Mesendoderm (in vitro differentiated cells): ENCODE measurements at regions not wholly inside any gene's neighbourhood (a gene's known extent, or its start where the extent isn't known, plus 50 kb on each side); places are given as distances from the start of the nearest gene placed in this dataset.

Experiments
- DNase-seq: peaks from one replicate; pipeline ENCODE4 v3.0.0; 2013
- H2AK5ac ChIP-seq: 2 replicates; pipeline ENCODE4 v1.6.1; 2013; ENCODE audit warnings: low read length, inconsistent platforms
- H2BK120ac ChIP-seq: 2 replicates; pipeline ENCODE4 v1.6.1; 2013; ENCODE audit warnings: low read depth, mild to moderate bottlenecking, low read length, moderate library complexity, mixed read lengths
- H2BK15ac ChIP-seq: replicated peaks from 2 replicates; pipeline ENCODE4 v1.6.1; 2013; ENCODE audit warnings: low read depth, mild to moderate bottlenecking, moderate library complexity
- H2BK5ac ChIP-seq: 2 replicates; pipeline ENCODE4 v1.6.1; 2013; ENCODE audit warnings: low read length, inconsistent platforms
- H3K18ac ChIP-seq: 2 replicates; pipeline ENCODE4 v1.6.1; 2013; ENCODE audit warnings: mild to moderate bottlenecking, low read length, mixed read lengths
- H3K23ac ChIP-seq: one replicate; pipeline ENCODE4 v1.6.1; 2013; ENCODE audit warnings: low read length
- H3K27ac ChIP-seq: 2 replicates; pipeline ENCODE4 v1.5.1; 2013; ENCODE audit warnings: low read depth, mild to moderate bottlenecking, inconsistent platforms, low read length, moderate library complexity
- H3K27me3 ChIP-seq: 2 replicates; pipeline ENCODE4 v1.6.1; 2013; ENCODE audit warnings: low read length, control low read depth, mild to moderate bottlenecking, inconsistent platforms; ENCODE audit not compliant: insufficient read depth, poor library complexity
- H3K36me3 ChIP-seq: 2 replicates; pipeline ENCODE4 v1.6.1; 2013; ENCODE audit warnings: low read length, inconsistent platforms; ENCODE audit not compliant: control insufficient read depth, insufficient read depth
- H3K4ac ChIP-seq: one replicate; pipeline ENCODE4 v1.6.1; 2013; ENCODE audit warnings: low read depth, mild to moderate bottlenecking, low read length, moderate library complexity
- H3K4me1 ChIP-seq: 2 replicates; pipeline ENCODE4 v1.6.1; 2013; ENCODE audit warnings: low read depth, low read length, inconsistent platforms; ENCODE audit not compliant: control insufficient read depth
- H3K4me2 ChIP-seq: 2 replicates; pipeline ENCODE4 v1.6.1; 2013; ENCODE audit warnings: low read length
- H3K4me3 ChIP-seq: 2 replicates; pipeline ENCODE4 v1.5.1; 2013; ENCODE audit warnings: mild to moderate bottlenecking, low read length
- H3K56ac ChIP-seq: one replicate; pipeline ENCODE4 v1.6.1; 2013; ENCODE audit warnings: low read length
- H3K79me1 ChIP-seq: 2 replicates; pipeline ENCODE4 v1.6.1; 2013; ENCODE audit warnings: low read length, inconsistent platforms
- H3K79me2 ChIP-seq: 2 replicates; pipeline ENCODE4 v1.6.1; 2013; ENCODE audit warnings: mild to moderate bottlenecking, low read length; ENCODE audit not compliant: control insufficient read depth, insufficient read depth
- H3K9ac ChIP-seq: 2 replicates; pipeline ENCODE4 v1.6.1; 2013; ENCODE audit warnings: low read length, inconsistent platforms
- H4K5ac ChIP-seq: one replicate; pipeline ENCODE4 v1.6.1; 2013; ENCODE audit warnings: low read length
- H4K8ac ChIP-seq: one replicate; pipeline ENCODE4 v1.6.1; 2013; ENCODE audit warnings: low read depth, mild to moderate bottlenecking, control low read depth, low read length, moderate library complexity
- WGBS: extraction: QIAGEN DNeasy Blood & Tissue Kit; methylation state at CpG from one replicate; pipeline ENCODE4 v1.1.7; 2013; ENCODE audit warnings: low lambda C conversion rate, missing lambda C conversion rate; ENCODE audit not compliant: insufficient coverage; ENCODE audit errors: extremely low coverage; 5-methylcytosine and 5-hydroxymethylcytosine counted together

- Histone ChIP-seq H3K4me1 (no peaks in the 10 kb centered on the region), H3K56ac (no peak overlapping the region), H2BK15ac (no peak overlapping the region), H3K4ac (no peak overlapping the region), H3K79me1 (no peaks in the 10 kb centered on the region), H3K23ac (no peak overlapping the region), H2BK120ac (no peak overlapping the region), H3K9ac (no peak overlapping the region), H4K8ac (no peak overlapping the region), H4K5ac (no peak overlapping the region), H3K36me3 (no peaks in the 10 kb centered on the region), H3K79me2 (no peaks in the 10 kb centered on the region), H3K18ac (no peak overlapping the region), H3K27me3 (no peaks in the 10 kb centered on the region), H3K4me3 (no peak overlapping the region), H2BK5ac (no peak overlapping the region), H2AK5ac (no peak overlapping the region), H3K27ac (no peak overlapping the region), H3K4me2 (no peak overlapping the region)
- no peak for DNase-seq
- no CpG with 5 or more reads among the region's 2 CpGs for WGBS
Measured at GRCh38 chr13:104953588-104953987, 1581.9 kb downstream of the EFNB2 start.

- no peak overlapping the region for H2AK5ac ChIP-seq
- H3K18ac ChIP-seq = no peak overlapping the region
- no peak overlapping the region for H3K9ac ChIP-seq
- DNase-seq = no peak
- no peak overlapping the region for H4K8ac ChIP-seq
- no peaks in the 10 kb centered on the region for H3K36me3 ChIP-seq
- no peak overlapping the region for H3K27ac ChIP-seq
- H3K56ac ChIP-seq = no peak overlapping the region
- H3K4me3 ChIP-seq = no peak overlapping the region
- H3K79me1 ChIP-seq = no peaks in the 10 kb centered on the region
- H3K4me1 ChIP-seq = no peaks in the 10 kb centered on the region
- no peak overlapping the region for H3K4me2 ChIP-seq
- whole genome bisulfite sequencing = 100% methylated on average over 2 of the region's 9 CpGs
- no peak overlapping the region for H2BK120ac ChIP-seq
- no peak overlapping the region for H2BK5ac ChIP-seq
- H4K5ac ChIP-seq = no peak overlapping the region
- no peaks in the 10 kb centered on the region for H3K79me2 ChIP-seq
- H2BK15ac ChIP-seq = no peak overlapping the region
- H3K23ac ChIP-seq = no peak overlapping the region
- H3K27me3 ChIP-seq = no peaks in the 10 kb centered on the region
- H3K4ac ChIP-seq = no peak overlapping the region
Measured at GRCh38 chr13:104949840-104950740, 1585.4 kb downstream of the EFNB2 start.

- Histone ChIP-seq H3K9ac (no peak overlapping the region), H3K27ac (no peak overlapping the region), H2AK5ac (no peak overlapping the region), H3K23ac (no peak overlapping the region), H4K5ac (no peak overlapping the region), H3K18ac (no peak overlapping the region), H4K8ac (no peak overlapping the region), H3K4me3 (no peak overlapping the region), H2BK15ac (no peak overlapping the region), H2BK120ac (no peak overlapping the region), H3K36me3 (no peaks in the 10 kb centered on the region), H3K56ac (no peak overlapping the region), H3K4me2 (no peak overlapping the region), H3K4me1 (no peaks in the 10 kb centered on the region), H2BK5ac (no peak overlapping the region), H3K4ac (no peak overlapping the region), H3K79me1 (no peaks in the 10 kb centered on the region), H3K79me2 (no peaks in the 10 kb centered on the region), H3K27me3 (no peaks in the 10 kb centered on the region)
- DNase-seq = no peak
- WGBS = no CpG with 5 or more reads among the region's 2 CpGs
Measured at GRCh38 chr13:104944176-104944575, 1591.3 kb downstream of the EFNB2 start.

GRCh38 chr13:104943331-104943730 is 1592.1 kb downstream of the EFNB2 start:
- Histone ChIP-seq H3K27me3 (no peaks in the 10 kb centered on the region), H2AK5ac (no peak overlapping the region), H4K8ac (no peak overlapping the region), H3K23ac (no peak overlapping the region), H3K18ac (no peak overlapping the region), H3K79me1 (no peaks in the 10 kb centered on the region), H3K4me3 (no peak overlapping the region), H3K4me2 (no peak overlapping the region), H4K5ac (no peak overlapping the region), H3K4ac (no peak overlapping the region), H2BK120ac (no peak overlapping the region), H3K4me1 (no peaks in the 10 kb centered on the region), H3K79me2 (no peaks in the 10 kb centered on the region), H3K36me3 (no peaks in the 10 kb centered on the region), H3K27ac (no peak overlapping the region), H3K56ac (no peak overlapping the region), H2BK5ac (no peak overlapping the region), H3K9ac (no peak overlapping the region), H2BK15ac (no peak overlapping the region)
- no CpG with 5 or more reads among the region's 3 CpGs for WGBS
- no peak for DNase-seq

- Histone ChIP-seq H2BK5ac (no peak overlapping the region), H3K4ac (no peak overlapping the region), H3K79me1 (no peaks in the 10 kb centered on the region), H3K79me2 (no peaks in the 10 kb centered on the region), H3K27ac (no peak overlapping the region), H3K4me1 (no peaks in the 10 kb centered on the region), H2BK15ac (no peak overlapping the region), H4K8ac (no peak overlapping the region), H3K18ac (no peak overlapping the region), H3K56ac (no peak overlapping the region), H3K4me3 (no peak overlapping the region), H3K4me2 (no peak overlapping the region), H3K27me3 (no peaks in the 10 kb centered on the region), H2BK120ac (no peak overlapping the region), H3K36me3 (no peaks in the 10 kb centered on the region), H2AK5ac (no peak overlapping the region), H3K9ac (no peak overlapping the region), H3K23ac (no peak overlapping the region), H4K5ac (no peak overlapping the region)
- peak; percentile 8 for DNase-seq
- no CpG with 5 or more reads among the region's 7 CpGs for WGBS
Measured at GRCh38 chr13:104937881-104938280, 1597.6 kb downstream of the EFNB2 start.

- Histone ChIP-seq H3K79me2 (no peaks in the 10 kb centered on the region), H3K23ac (no peak overlapping the region), H3K36me3 (no peaks in the 10 kb centered on the region), H3K79me1 (no peaks in the 10 kb centered on the region), H3K56ac (no peak overlapping the region), H3K4ac (no peak overlapping the region), H3K4me3 (no peak overlapping the region), H2AK5ac (no peak overlapping the region), H3K9ac (no peak overlapping the region), H2BK15ac (no peak overlapping the region), H3K4me1 (no peaks in the 10 kb centered on the region), H3K27ac (no peak overlapping the region), H3K4me2 (no peak overlapping the region), H4K5ac (no peak overlapping the region), H2BK120ac (no peak overlapping the region), H4K8ac (no peak overlapping the region), H3K18ac (no peak overlapping the region), H3K27me3 (no peaks in the 10 kb centered on the region), H2BK5ac (no peak overlapping the region)
- no CpG with 5 or more reads among the region's 2 CpGs for WGBS
- DNase-seq = no peak
Measured at GRCh38 chr13:104936304-104936703, 1599.2 kb downstream of the EFNB2 start.
